HepG2 (cell line): ENCODE measurements at regions not wholly inside any gene's neighbourhood (a gene's known extent, or its start where the extent isn't known, plus 50 kb on each side); places are given as distances from the start of the nearest gene placed in this dataset.

Experiments used
- ATAC-seq: fragments of 200-7000 bp; cut with Tn5 transposase; 3 replicates; pipeline ENCODE4 v1.9.1; 2020; ENCODE audit warnings: mild to moderate bottlenecking, moderate library complexity
- BruUV-seq: library from RNA; stranded (reverse); fragments of 400-500 nt; replicated peaks from 2 replicates; lab custom pipeline; 2021; lab: Mats Ljungman, UMichigan
- CTCF ChIA-PET: fragments of 300-600 bp; formaldehyde crosslinking; extraction: SDS; loops from one replicate; lab custom pipeline; 2021; ENCODE audit warnings: low total read pairs, inconsistent platforms, low intra/inter-chr PET ratio; lab: Yijun Ruan, JAX
- POLR2A ChIA-PET: fragments of 350-600 bp; sonication (Branson Sonifier 250); formaldehyde crosslinking; loops from one replicate; lab custom pipeline; 2020; ENCODE audit warnings: antibody characterized with exemption, inconsistent platforms; lab: Yijun Ruan, JAX
- DNase-seq: peaks from one replicate; pipeline ENCODE4 v3.0.0-alpha.2; 2015; ENCODE audit warnings: low spot score
- FAIRE-seq: peaks from 3 replicates; lab custom pipeline; 2011; peaks lifted over from hg19 to GRCh38; lab: Jason Lieb, UNC
- H2AFZ ChIP-seq: one replicate; pipeline ENCODE4 v1.6.1; 2011; ENCODE audit warnings: low read length, inconsistent platforms
- H3K27ac ChIP-seq: fragments of 300-600 bp; 3 replicates; pipeline ENCODE4 v1.8.0; 2011; ENCODE audit warnings: mixed run types, mild to moderate bottlenecking, mixed read lengths, low read length, inconsistent platforms; ENCODE audit not compliant: insufficient read depth; ENCODE audit errors: extremely low read length
- H3K27me3 ChIP-seq, 2 experiments: fragments of 200-600 bp in 1 of 2; 2 replicates in 1 of 2; 3 replicates in 1 of 2; pipeline versions ENCODE4 v1.6.0 to v1.8.0; 2011; ENCODE audit warnings: low read length in 2 of 2, mild to moderate bottlenecking in 2 of 2, moderate library complexity in 2 of 2, inconsistent platforms in 1 of 2; ENCODE audit not compliant: insufficient read depth in 2 of 2, control insufficient read depth in 1 of 2
- H3K36me3 ChIP-seq, 2 experiments: fragments of 200-600 bp in 1 of 2; replicated peaks in 1 of 2; 2 replicates in 1 of 2; 3 replicates in 1 of 2; pipeline versions ENCODE4 v1.5.1 to v1.8.0; 2011; ENCODE audit warnings: low read length in 2 of 2, inconsistent platforms in 1 of 2; ENCODE audit not compliant: insufficient read depth in 2 of 2, control insufficient read depth in 1 of 2
- H3K4me1 ChIP-seq: 2 replicates; pipeline ENCODE4 v1.5.1; 2012; ENCODE audit warnings: low read length, inconsistent platforms; ENCODE audit not compliant: insufficient read depth
- H3K4me2 ChIP-seq: 2 replicates; pipeline ENCODE4 v1.6.0; 2011; ENCODE audit warnings: low read depth, low read length, inconsistent platforms
- H3K4me3 ChIP-seq, 3 experiments: fragments of 200-600 bp in 1 of 3; sonication (generic), shearing (Covaris generic) in 1 of 3; replicated peaks in 1 of 3; 2 replicates each; pipeline ENCODE4 v1.5.1; 2011 to 2016; ENCODE audit warnings: low read length in 3 of 3, inconsistent platforms in 2 of 3, low read depth in 2 of 3, mild to moderate bottlenecking in 2 of 3, control low read depth in 1 of 3, mixed read lengths in 1 of 3; ENCODE audit not compliant: insufficient read depth in 1 of 3
- H3K79me2 ChIP-seq: one replicate; pipeline ENCODE4 v1.6.1; 2011; ENCODE audit warnings: low read length, inconsistent platforms; ENCODE audit not compliant: insufficient read depth
- H3K9ac ChIP-seq: 2 replicates; pipeline ENCODE4 v1.6.0; 2011; ENCODE audit warnings: mild to moderate bottlenecking, low read depth, low read length, inconsistent platforms; ENCODE audit not compliant: insufficient read depth
- H3K9me3 ChIP-seq: 2 replicates; pipeline ENCODE4 v1.5.1; 2012; ENCODE audit warnings: mild to moderate bottlenecking, low read length
- H4K20me1 ChIP-seq: 2 replicates; pipeline ENCODE4 v1.6.0; 2011; ENCODE audit warnings: inconsistent platforms, mild to moderate bottlenecking, low read length, moderate library complexity; ENCODE audit not compliant: insufficient read depth
- HNF1A ChIP-seq, 2 experiments: sonication (generic) in 1 of 2; formaldehyde crosslinking in 1 of 2; IDR thresholded peaks; 2 replicates each; pipeline versions ENCODE4 v1.4.0 to v1.6.1; 2016 to 2020; ENCODE audit warnings: borderline replicate concordance in 1 of 2, low read depth in 1 of 2, mild to moderate bottlenecking in 1 of 2, missing genetic modification reagents in 1 of 2
- JARID2 ChIP-seq: sonication (generic); formaldehyde crosslinking; IDR thresholded peaks from 2 replicates; pipeline ENCODE4 v1.8.1; 2023; ENCODE audit warnings: missing genetic modification reagents, inconsistent platforms; ENCODE audit not compliant: insufficient replicate concordance
- MIXL1 ChIP-seq: IDR thresholded peaks from 2 replicates; pipeline ENCODE4 v1.6.1; 2016
- SIX4 ChIP-seq: sonication (generic); formaldehyde crosslinking; IDR thresholded peaks from 2 replicates; pipeline ENCODE4 v1.4.0; 2020; ENCODE audit warnings: missing genetic modification reagents
- ZBTB43 ChIP-seq: sonication (generic); formaldehyde crosslinking; conservative IDR thresholded peaks from 2 replicates; pipeline ENCODE4 v1.4.0; 2020; ENCODE audit warnings: missing genetic modification reagents
- ZHX1 ChIP-seq: sonication (generic); formaldehyde crosslinking; IDR thresholded peaks from 2 replicates; pipeline ENCODE4 v1.8.1; 2022; ENCODE audit warnings: low read depth, mild to moderate bottlenecking, missing genetic modification reagents
- ZSCAN5A ChIP-seq: sonication (generic); formaldehyde crosslinking; IDR thresholded peaks from 2 replicates; pipeline ENCODE4 v1.8.0; 2022; ENCODE audit warnings: mild to moderate bottlenecking, missing genetic modification reagents, borderline replicate concordance
- WGBS: methylation state at CpG from one replicate; pipeline ENCODE4 v1.1.6; 2017; ENCODE audit warnings: low lambda C conversion rate; 5-methylcytosine and 5-hydroxymethylcytosine counted together
- in situ Hi-C: cut with HindIII; loops from 2 replicates; pipeline ENCODE4 v1.10.0; 2017; ENCODE audit warnings: low pct_unique_long_range_greater_than_20kb; ENCODE audit not compliant: extremely low pct_ligation_motif_present
- intact Hi-C: fragments of 100-400 bp; cut with micrococcal nuclease; formaldehyde crosslinking; loops from one replicate; pipeline ENCODE4 v1.10.0; 2022; ENCODE audit not compliant: unreplicated experiment

GRCh38 chr15:88309363-88309762 lies 52.8 kb upstream of the NTRK3 start:
- WGBS, result 26% methylated on average over 3 of the region's 3 CpGs
- no peak for FAIRE-seq
- intact Hi-C loops, result no loop called here
- H2AFZ ChIP-seq, result no peak overlapping the region
- H3K79me2 ChIP-seq, result no peaks in the 10 kb centered on the region
- CTCF ChIA-PET, result no interaction called here
- H3K4me3 ChIP-seq, result no peak overlapping the region
- H4K20me1 ChIP-seq, result no peaks in the 10 kb centered on the region
- H3K4me2 ChIP-seq, result no peak overlapping the region
- POLR2A ChIA-PET, result no interaction called here
- H3K27ac ChIP-seq, result no peak overlapping the region
- in situ Hi-C loops, result no loop called here
- no peaks in the 10 kb centered on the region; a peak in 1 of 5 replicates for H3K27me3 ChIP-seq
- no TSS peak for BruUV-seq
- ATAC-seq, result no peak
- H3K36me3 ChIP-seq, result no peaks in the 10 kb centered on the region
- no peak overlapping the region for H3K9ac ChIP-seq
- TF ChIP-seq ZSCAN5A (CRISPR knock-in tag) (no peak), MIXL1 (no peak), JARID2 (CRISPR knock-in tag) (no peak), SIX4 (CRISPR knock-in tag) (no peak)
- TF ChIP-seq, all 625 proteins: peak for 0
- no peak for DNase-seq
- Histone ChIP-seq H3K4me1 (no peaks in the 10 kb centered on the region), H3K9me3 (no peaks in the 10 kb centered on the region)

GRCh38 chr15:88307344-88307743 lies 50.8 kb upstream of the NTRK3 start:
- H3K27ac ChIP-seq, result no peak overlapping the region
- no peak for DNase-seq
- no peaks in the 10 kb centered on the region for H3K4me1 ChIP-seq
- ChIA-PET POLR2A (no interaction called here), CTCF (no interaction called here)
- H3K36me3 ChIP-seq, result no peaks in the 10 kb centered on the region
- no TSS peak for BruUV-seq
- no peak for ATAC-seq
- WGBS, result 65% methylated on average over 2 of the region's 2 CpGs
- H3K9me3 ChIP-seq, result no peaks in the 10 kb centered on the region
- H3K79me2 ChIP-seq, result no peaks in the 10 kb centered on the region
- FAIRE-seq, result no peak
- H3K9ac ChIP-seq, result no peak overlapping the region
- no peaks in the 10 kb centered on the region for H4K20me1 ChIP-seq
- H3K27me3 ChIP-seq, result no peaks in the 10 kb centered on the region
- no peak overlapping the region for H3K4me2 ChIP-seq
- intact Hi-C loops, result no loop called here
- in situ Hi-C loops, result no loop called here
- H3K4me3 ChIP-seq, result no peak overlapping the region
- H2AFZ ChIP-seq, result no peak overlapping the region
- TF ChIP-seq ZHX1 (CRISPR knock-in tag) (no peak), HNF1A (IDR thresholded peaks at IDR 0.05; ENCODE audit: low read depth) (no peak), HNF1A (CRISPR knock-in tag; IDR thresholded peaks at IDR 0.05; ENCODE audit: borderline replicate concordance) (no peak), ZBTB43 (CRISPR knock-in tag) (no peak)
